ENCODE measurements at regions not wholly inside any gene's neighbourhood (a gene's known extent, or its start where the extent isn't known, plus 50 kb on each side); places are given as distances from the start of the nearest gene placed in this dataset.
A peak's percentile ranks its signal among the peaks of the same experiment; 100 is the strongest.
"Not testable (repeated sequence)": the region's sequence is repeated elsewhere in the genome, so short reads cannot be mapped to it uniquely, and the experiment has no call there.

- Mint-ChIP-seq H3K27ac (no peak overlapping the region), H3K4me1 (no peaks in the 10 kb centered on the region), H3K9me3 (no peaks in the 10 kb centered on the region), H3K4me3 (no peak overlapping the region), H3K27me3 (no peaks in the 10 kb centered on the region)
- no peak for DNase-seq
- ATAC-seq: no peak
Observed at GRCh38 chrX:55813150-55813549, 95.6 kb downstream of the RRAGB start.

GRCh38 chrX:55815546-55815945 is 98.0 kb downstream of the RRAGB start:
- DNase-seq: no peak
- no peaks in the 10 kb centered on the region for H3K4me1 Mint-ChIP-seq
- no peaks in the 10 kb centered on the region for H3K9me3 Mint-ChIP-seq
- ATAC-seq: no peak
- no peak overlapping the region for H3K4me3 Mint-ChIP-seq
- H3K27me3 Mint-ChIP-seq: no peaks in the 10 kb centered on the region
- H3K27ac Mint-ChIP-seq: no peak overlapping the region

GRCh38 chrX:55816023-55816422 is 98.5 kb downstream of the RRAGB start:
- H3K9me3 Mint-ChIP-seq: no peaks in the 10 kb centered on the region
- DNase-seq (no peak), ATAC-seq (no peak)
- H3K27ac Mint-ChIP-seq: no peak overlapping the region
- no peaks in the 10 kb centered on the region for H3K27me3 Mint-ChIP-seq
- H3K4me1 Mint-ChIP-seq: no peaks in the 10 kb centered on the region
- no peak overlapping the region for H3K4me3 Mint-ChIP-seq

GRCh38 chrX:55818673-55819375 is 101.3 kb downstream of the RRAGB start:
- peaks cover 0 to 8% of the 10 kb centered on the region in 2 donors for H3K9me3 Mint-ChIP-seq
- no peak overlapping the region for H3K4me3 Mint-ChIP-seq
- peak overlapping the region in 1 of 2 donors; percentile 54 for H3K27ac Mint-ChIP-seq
- no peaks in the 10 kb centered on the region for H3K4me1 Mint-ChIP-seq
- no peak for ATAC-seq
- no peak for DNase-seq
- no peaks in the 10 kb centered on the region for H3K27me3 Mint-ChIP-seq

GRCh38 chrX:55839485-55839884 is 121.9 kb downstream of the RRAGB start:
- Mint-ChIP-seq H3K27me3 (no peaks in the 10 kb centered on the region), H3K4me3 (no peak overlapping the region), H3K27ac (no peak overlapping the region), H3K4me1 (no peaks in the 10 kb centered on the region), H3K9me3 (no peaks in the 10 kb centered on the region)
- no peak for DNase-seq
- ATAC-seq: no peak

GRCh38 chrX:55841962-55842752 is 124.6 kb downstream of the RRAGB start:
- Mint-ChIP-seq H3K4me1 (no peaks in the 10 kb centered on the region), H3K27ac (no peak overlapping the region), H3K27me3 (no peaks in the 10 kb centered on the region), H3K4me3 (no peak overlapping the region), H3K9me3 (no peaks in the 10 kb centered on the region)
- DNase-seq (no peak), ATAC-seq (no peak)

GRCh38 chrX:55866779-55867178 is 149.2 kb downstream of the RRAGB start:
- H3K4me1 Mint-ChIP-seq, H3K4me3 Mint-ChIP-seq, DNase-seq, ATAC-seq, H3K9me3 Mint-ChIP-seq, H3K27me3 Mint-ChIP-seq, H3K27ac Mint-ChIP-seq: not testable (repeated sequence)

- peak in 1 of 2 donors; percentile 13 for DNase-seq
- H3K4me1 Mint-ChIP-seq: no peaks in the 10 kb centered on the region
- no peak overlapping the region for H3K27ac Mint-ChIP-seq
- no peak overlapping the region for H3K4me3 Mint-ChIP-seq
- peak; percentile 74 for ATAC-seq
- no peaks in the 10 kb centered on the region for H3K9me3 Mint-ChIP-seq
- H3K27me3 Mint-ChIP-seq: peaks cover 5% of the 10 kb centered on the region
Observed at GRCh38 chrX:55867181-55867651, 149.7 kb downstream of the RRAGB start.

- Mint-ChIP-seq H3K4me3 (no peak overlapping the region), H3K4me1 (no peaks in the 10 kb centered on the region), H3K27me3 (peaks cover 5% of the 10 kb centered on the region), H3K9me3 (no peaks in the 10 kb centered on the region), H3K27ac (peak overlapping the region in 1 of 2 donors; percentile 33)
- DNase-seq (no peak), ATAC-seq (peak; percentile 55)
Observed at GRCh38 chrX:55867708-55868107, 150.2 kb downstream of the RRAGB start.

GRCh38 chrX:55874807-55875206 is 157.3 kb downstream of the RRAGB start:
- peaks cover 5% of the 10 kb centered on the region for H3K27me3 Mint-ChIP-seq
- H3K9me3 Mint-ChIP-seq: peaks cover 0 to 7% of the 10 kb centered on the region in 2 donors
- H3K4me3 Mint-ChIP-seq: no peak overlapping the region

GRCh38 chrX:55883541-55883940 is 166.0 kb downstream of the RRAGB start:
- not testable (repeated sequence) for H3K27ac Mint-ChIP-seq, H3K27me3 Mint-ChIP-seq, DNase-seq, H3K4me1 Mint-ChIP-seq, ATAC-seq, H3K9me3 Mint-ChIP-seq, H3K4me3 Mint-ChIP-seq

More at GRCh38 chrX:55874807-55875206, 157.3 kb downstream of the RRAGB start:
- no peak for ATAC-seq
- no peak for DNase-seq
- H3K27ac Mint-ChIP-seq: no peak overlapping the region
- H3K4me1 Mint-ChIP-seq: no peaks in the 10 kb centered on the region

- peak overlapping the region; percentile 76 to 91 for H3K27ac Mint-ChIP-seq
- H3K27me3 Mint-ChIP-seq: no peaks in the 10 kb centered on the region
- H3K4me1 Mint-ChIP-seq: peaks cover 17% of the 10 kb centered on the region
- ATAC-seq: peak; percentile 89
- peak overlapping the region; percentile 90 to 95 for H3K4me3 Mint-ChIP-seq
- no peaks in the 10 kb centered on the region for H3K9me3 Mint-ChIP-seq
- DNase-seq: peak; percentile 41 to 66
Observed at GRCh38 chrX:55907968-55908607, 190.5 kb downstream of the RRAGB start.

GRCh38 chrX:55908661-55909212 is 191.2 kb downstream of the RRAGB start:
- peak overlapping the region; percentile 90 to 95 for H3K4me3 Mint-ChIP-seq
- DNase-seq: peak; percentile 1 to 8
- peak overlapping the region; percentile 86 to 91 for H3K27ac Mint-ChIP-seq
- H3K4me1 Mint-ChIP-seq: peaks cover 17% of the 10 kb centered on the region
- ATAC-seq: peak; percentile 68
- no peaks in the 10 kb centered on the region for H3K9me3 Mint-ChIP-seq
- H3K27me3 Mint-ChIP-seq: no peaks in the 10 kb centered on the region

GRCh38 chrX:55919367-55920221 is 202.0 kb downstream of the RRAGB start:
- Mint-ChIP-seq H3K4me3 (no peak overlapping the region), H3K9me3 (peaks cover 0 to 17% of the 10 kb centered on the region in 2 donors), H3K27me3 (no peaks in the 10 kb centered on the region), H3K27ac (no peak overlapping the region), H3K4me1 (no peaks in the 10 kb centered on the region)
- DNase-seq (no peak), ATAC-seq (no peak)

- H3K4me1 Mint-ChIP-seq: no peaks in the 10 kb centered on the region
- peaks cover 0 to 15% of the 10 kb centered on the region in 2 donors for H3K9me3 Mint-ChIP-seq
- DNase-seq (no peak), ATAC-seq (no peak)
- no peaks in the 10 kb centered on the region for H3K27me3 Mint-ChIP-seq
- no peak overlapping the region for H3K27ac Mint-ChIP-seq
- no peak overlapping the region for H3K4me3 Mint-ChIP-seq
Observed at GRCh38 chrX:55924574-55924973, 207.0 kb downstream of the RRAGB start.

Data from stimulated activated naive CD8-positive, alpha-beta T cell treated with anti-CD3 and anti-CD28 coated beads, Interleukin-15, amount 100 ng/mL, for 72 hours (primary cell).